ELF-1 (cell line): ENCODE measurements at regions not wholly inside any gene's neighbourhood (a gene's known extent, or its start where the extent isn't known, plus 50 kb on each side); places are given as distances from the start of the nearest gene placed in this dataset.

Experiments
- DNase-seq: peaks from one replicate; pipeline ENCODE4 v3.0.0-alpha.2; 2016; ENCODE audit warnings: low read depth, low spot score

GRCh38 chr6:21518317-21518716 lies 75.2 kb upstream of the SOX4 start:
- no peak for DNase-seq

- no peak for DNase-seq
These were observed 73.9 kb upstream of the SOX4 start for GRCh38 chr6:21519642-21520041.

GRCh38 chr6:21521276-21521675 lies 72.3 kb upstream of the SOX4 start:
- DNase-seq, result no peak

GRCh38 chr6:21522143-21522747 lies 71.3 kb upstream of the SOX4 start:
- no peak for DNase-seq

- peak; percentile 45 for DNase-seq
These were observed 70.6 kb upstream of the SOX4 start for GRCh38 chr6:21522797-21523456.

GRCh38 chr6:21523652-21524051 lies 69.9 kb upstream of the SOX4 start:
- DNase-seq, result no peak

GRCh38 chr6:21524201-21524600 lies 69.3 kb upstream of the SOX4 start:
- no peak for DNase-seq

GRCh38 chr6:21526974-21527373 lies 66.6 kb upstream of the SOX4 start:
- DNase-seq, result no peak

- DNase-seq, result no peak
These were observed 65.8 kb upstream of the SOX4 start for GRCh38 chr6:21527731-21528130.

- DNase-seq, result no peak
These were observed 64.1 kb upstream of the SOX4 start for GRCh38 chr6:21529431-21529830.

GRCh38 chr6:21531393-21531792 lies 62.2 kb upstream of the SOX4 start:
- DNase-seq, result no peak

- DNase-seq, result no peak
These were observed 59.9 kb upstream of the SOX4 start for GRCh38 chr6:21533678-21534077.

GRCh38 chr6:21536280-21536766 lies 57.2 kb upstream of the SOX4 start:
- no peak for DNase-seq

- no peak for DNase-seq
These were observed 55.9 kb upstream of the SOX4 start for GRCh38 chr6:21537637-21538036.

GRCh38 chr6:21538186-21538798 lies 55.3 kb upstream of the SOX4 start:
- no peak for DNase-seq

- peak; percentile 17 for DNase-seq
These were observed 53.9 kb upstream of the SOX4 start for GRCh38 chr6:21539621-21540100.
